GM18507 (cell line): ENCODE measurements at regions not wholly inside any gene's neighbourhood (a gene's known extent, or its start where the extent isn't known, plus 50 kb on each side); places are given as distances from the start of the nearest gene placed in this dataset.

Source experiments
- DNase-seq: peaks from one replicate; pipeline ENCODE4 v3.0.0; 2011; ENCODE audit warnings: low read depth; ENCODE audit not compliant: insufficient read length; ENCODE audit errors: extremely low spot score
- FAIRE-seq: peaks from 2 replicates; lab custom pipeline; 2011; peaks lifted over from hg19 to GRCh38; lab: Jason Lieb, UNC

DNA sequence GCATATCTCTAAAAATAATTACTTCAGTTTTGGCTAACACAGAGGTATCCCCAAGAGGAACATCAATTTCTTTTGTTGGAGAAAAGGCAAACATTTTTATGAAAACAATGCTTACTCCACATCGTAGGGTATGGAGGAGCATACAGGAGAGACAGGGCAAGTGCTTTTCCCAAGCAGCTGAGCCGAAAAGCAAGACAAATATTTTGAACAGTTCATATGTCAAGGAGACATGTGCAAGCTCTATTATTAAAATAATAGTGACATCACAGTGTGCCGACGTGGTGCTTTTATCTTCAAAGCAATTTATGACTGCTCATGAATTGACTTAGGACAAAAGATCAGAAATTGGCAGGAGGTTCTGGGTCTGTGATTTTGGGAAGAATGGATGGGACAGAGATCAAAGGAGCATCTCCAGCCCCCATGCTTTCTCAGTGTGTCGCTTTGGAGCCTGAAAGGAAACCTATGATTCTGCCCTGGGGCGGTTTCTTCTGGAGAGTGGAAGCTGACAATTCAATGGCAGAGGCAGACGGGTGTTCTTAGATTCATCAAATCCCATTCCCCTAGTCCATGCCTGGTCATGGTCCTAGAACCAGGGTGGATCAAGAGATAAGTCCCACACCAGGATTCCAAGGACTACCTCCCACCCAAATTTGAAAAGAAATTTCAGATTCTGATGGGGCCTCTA, 97.1 kb downstream of the JCAD start:
- FAIRE-seq (no peak), DNase-seq (no peak)

DNA sequence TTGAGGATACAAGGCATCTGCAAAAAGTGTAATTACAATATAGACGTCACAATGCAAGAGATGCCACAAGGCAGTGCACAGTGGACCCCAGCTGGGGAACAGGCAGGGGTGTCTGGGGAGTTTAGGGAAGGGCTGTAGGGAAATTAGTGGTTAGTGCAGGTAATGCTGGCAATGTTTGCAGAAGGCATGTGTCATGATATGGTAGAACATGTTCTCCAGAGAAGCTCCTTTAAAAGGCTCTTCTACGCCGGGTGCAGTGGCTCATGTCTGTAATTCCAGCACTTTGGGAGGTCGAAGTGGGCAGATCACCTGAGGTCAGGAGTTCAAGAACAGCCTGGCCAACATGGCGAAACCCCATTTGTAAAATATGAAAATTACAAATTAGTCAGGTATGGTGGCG, 98.0 kb downstream of the JCAD start:
- DNase-seq (no peak), FAIRE-seq (no peak)

DNA sequence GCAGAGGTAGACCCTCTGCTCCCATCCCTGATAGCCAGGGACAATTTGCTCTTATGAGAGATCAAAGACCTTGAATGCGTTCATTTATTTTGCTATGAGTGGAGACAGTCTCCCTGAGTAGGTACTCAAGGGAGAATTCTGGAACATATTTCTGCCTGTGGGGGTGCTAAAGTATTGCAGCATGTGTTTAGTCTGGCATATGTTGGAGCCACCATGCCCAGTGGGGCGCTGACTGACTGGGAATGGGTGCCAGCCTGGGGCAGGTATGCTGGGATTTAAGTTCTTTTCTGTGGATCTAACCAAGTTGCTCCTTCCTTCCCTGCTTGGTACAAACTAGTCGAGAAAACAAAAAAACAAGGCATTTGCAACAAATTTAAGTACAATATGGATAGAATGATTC, 99.1 kb downstream of the JCAD start:
- no peak for FAIRE-seq

DNA sequence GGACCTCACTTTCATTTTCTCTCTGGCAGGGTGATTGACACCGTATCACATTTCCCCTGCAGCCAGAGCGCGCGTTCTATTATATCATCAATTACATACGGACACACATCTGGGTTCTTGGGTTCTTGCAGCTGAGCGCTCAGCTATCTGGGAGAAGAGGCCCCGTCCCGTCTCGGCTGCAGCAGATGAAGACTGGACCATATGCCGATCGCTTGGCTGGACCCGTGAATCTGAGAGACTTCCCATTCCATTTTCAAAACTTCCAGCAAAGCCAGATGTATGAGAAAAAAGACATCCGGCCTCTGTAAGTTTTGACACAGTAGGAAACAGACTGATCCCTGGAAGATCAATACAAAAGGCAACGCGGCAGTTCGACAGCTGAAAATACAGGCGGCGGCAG, 99.8 kb downstream of the JCAD start:
- DNase-seq: no peak
- no peak for FAIRE-seq

More for the DNA sequence above, 99.1 kb downstream of the JCAD start:
- DNase-seq: no peak

DNA sequence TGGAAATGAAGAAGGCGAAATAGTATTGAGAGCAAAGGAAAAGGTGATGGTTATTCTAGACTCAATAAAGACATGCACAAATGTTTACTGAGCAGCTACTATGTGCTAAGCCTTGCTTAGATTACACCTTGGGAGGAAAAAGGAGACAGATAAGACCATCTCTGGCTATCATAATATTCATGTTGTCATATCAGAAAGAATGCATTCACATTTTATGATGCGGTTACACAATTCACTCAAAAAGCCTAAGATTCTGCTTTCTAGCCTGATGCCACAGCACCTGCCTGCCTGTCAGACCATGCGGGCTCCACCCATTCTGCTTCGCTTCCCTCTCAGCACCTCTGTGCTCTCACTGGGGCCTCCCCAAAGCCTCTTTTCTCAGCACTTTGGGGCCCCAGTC, 100.9 kb downstream of the JCAD start:
- DNase-seq (no peak), FAIRE-seq (no peak)

DNA sequence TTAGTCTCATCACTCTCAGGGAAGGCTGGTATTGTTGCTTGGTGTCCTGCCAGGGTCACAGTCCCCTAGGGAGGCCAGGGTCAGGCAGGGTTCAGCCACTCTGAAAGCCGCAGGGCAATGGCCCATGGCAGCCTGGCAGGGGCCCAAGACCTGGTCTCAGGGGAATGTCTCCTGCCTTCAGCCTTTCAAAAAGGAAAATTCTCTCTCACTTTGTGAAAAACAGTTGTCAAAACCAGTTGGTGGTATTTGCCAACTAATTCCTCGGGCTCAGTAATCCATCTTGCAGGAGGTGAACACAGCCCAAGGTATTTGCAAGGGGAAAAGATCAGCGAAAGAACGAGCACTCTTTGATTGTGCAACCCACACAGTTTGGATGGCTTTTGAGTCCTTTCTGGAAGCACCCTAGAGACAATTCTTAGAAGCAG, 101.5 kb downstream of the JCAD start:
- DNase-seq: peak; percentile 28
- no peak for FAIRE-seq

DNA sequence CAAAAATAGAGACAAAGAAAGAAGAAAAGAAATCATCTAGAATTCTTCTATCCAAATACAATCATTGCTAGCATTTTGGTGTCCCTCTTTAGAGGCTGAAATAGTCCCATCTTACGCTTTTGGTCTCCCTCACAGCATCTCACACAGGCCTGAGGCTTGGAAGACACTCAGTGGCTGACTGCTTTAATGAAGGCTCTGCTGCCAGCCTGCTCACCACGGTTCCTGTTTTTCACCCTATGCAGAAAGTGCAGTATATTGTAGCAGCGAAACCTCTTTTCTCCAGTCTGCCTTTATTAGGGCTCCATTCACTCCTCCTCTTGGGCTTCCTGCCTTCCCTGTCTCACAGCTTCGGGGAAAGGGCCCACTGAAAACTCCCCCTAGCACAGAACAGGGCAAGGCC, 102.2 kb downstream of the JCAD start:
- FAIRE-seq: no peak

DNA sequence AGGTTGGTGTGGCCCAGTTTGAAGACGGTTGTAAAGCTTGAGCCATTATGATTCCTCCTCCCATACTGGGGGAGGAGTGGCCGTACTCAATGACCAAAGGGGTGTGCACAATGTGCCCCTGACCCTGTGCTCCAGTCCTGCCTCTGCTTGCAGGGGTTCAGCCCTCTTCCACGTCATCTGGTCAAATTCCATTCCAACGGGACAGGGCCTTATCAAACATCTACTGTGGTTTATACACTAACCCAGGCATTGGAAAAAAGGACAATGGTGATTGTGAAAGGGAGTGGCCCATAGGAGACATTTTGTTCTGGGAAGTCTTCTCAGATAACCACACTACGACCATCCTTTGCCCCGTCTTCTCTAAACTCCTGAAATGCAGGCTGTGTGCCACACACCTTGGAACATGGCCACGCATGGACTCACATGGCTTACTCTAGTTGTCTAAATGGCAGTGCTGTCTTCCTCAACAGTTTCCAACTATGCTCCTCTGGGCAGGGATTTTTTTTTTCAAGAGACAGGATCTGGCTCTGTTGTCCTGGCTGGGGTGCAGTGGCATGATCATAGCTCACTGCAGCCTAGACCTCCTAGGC, 103.0 kb downstream of the JCAD start:
- DNase-seq (no peak), FAIRE-seq (no peak)

More for the DNA sequence above, 102.2 kb downstream of the JCAD start:
- DNase-seq: no peak

DNA sequence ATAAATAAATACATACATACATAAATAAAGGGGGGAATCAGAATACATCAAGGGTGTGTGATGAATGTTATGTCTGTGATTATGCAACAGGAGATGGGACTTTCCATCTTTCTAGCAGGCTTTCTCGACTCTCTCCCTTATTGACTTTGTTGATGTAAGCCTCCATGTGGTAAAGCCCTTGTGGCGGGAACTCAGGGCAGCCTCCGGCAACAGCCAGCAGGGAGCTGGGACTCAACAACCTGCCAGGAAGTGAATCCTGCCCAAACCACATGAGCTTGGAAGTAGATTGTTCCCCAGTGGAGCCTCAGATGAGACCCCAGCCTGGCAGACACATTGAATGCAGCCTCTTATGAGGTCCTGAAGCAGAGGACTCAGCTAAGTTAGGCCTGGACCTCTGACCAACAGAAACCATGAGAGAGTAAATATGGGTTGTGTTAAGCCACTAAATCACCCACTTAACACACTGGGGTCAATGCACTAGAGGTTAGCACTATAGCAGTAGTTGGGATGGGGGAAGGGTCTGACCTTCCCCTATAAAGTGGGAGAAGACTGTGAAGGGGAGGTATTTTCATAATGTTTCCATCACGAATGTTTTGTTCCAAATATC, 104.0 kb downstream of the JCAD start:
- no peak for FAIRE-seq
- no peak for DNase-seq

DNA sequence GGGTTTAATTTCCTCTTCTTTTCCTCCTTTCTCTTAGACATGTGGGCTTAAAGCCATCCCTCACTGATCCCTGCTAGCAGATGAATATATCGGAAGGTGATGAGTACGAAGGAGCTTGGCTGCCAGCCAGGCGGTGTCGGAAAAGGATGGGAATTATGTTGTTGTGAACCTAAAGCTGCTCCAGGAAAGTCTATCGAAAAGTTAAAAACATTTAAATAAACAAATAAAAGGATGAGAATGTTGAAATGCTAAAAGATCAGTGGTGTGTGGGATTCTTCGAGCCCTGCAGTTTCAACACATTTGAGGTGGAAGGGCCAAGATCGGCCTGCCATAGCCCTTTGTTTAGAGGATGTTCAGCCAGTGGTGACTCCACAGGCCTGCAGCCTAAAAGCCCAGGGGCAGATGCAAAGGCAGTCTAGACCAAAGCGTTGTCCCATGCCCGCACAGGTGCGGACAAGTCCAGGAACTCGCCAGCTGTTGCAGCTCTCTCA, 107.9 kb downstream of the JCAD start:
- DNase-seq: no peak
- FAIRE-seq: no peak

DNA sequence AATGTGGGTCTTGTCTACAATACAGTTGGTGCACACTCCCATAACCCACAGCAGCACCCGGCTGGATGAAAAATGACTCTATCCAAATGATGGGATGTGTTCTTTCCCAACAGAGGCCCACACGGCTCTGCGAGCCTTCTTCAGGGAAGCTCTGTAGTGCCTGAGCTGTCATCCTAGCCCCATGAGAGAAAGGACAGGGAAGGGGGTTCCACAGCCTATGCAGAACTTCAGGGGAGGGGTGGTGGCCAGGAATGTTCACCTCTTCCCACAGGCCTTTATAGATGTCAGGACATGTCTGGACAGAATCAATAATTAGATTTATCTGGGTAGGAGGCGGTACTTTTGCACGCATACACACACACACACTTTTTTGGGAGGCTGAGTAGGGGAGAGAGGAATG, 109.0 kb downstream of the JCAD start:
- FAIRE-seq: no peak
- no peak for DNase-seq

DNA sequence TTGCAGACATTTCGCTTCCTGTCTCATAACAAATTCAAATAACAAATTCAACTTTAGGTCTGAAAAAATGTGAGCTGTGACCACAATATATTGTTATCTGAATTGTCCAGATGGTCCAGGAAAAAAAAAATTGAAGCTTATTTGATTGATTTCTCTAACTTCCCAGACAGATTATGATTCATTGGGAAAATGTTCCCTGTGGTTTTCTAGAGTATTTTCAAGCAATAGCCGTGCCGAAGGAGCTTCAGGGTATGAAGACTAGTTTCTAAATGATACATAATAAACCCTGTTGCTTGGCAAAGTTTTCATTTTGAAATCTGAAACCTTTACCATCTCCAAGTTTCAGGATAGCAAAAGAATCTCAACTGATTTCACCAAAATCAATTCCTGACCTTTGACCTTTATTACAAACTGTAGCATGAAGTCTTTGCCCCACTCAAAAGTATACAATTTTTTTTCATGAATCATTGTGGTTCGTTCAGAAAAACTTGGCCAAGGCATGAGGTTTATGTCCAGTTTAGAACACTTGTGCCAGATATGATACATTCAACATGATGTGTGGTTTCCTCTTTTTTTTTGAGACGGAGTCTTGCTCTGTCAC, 109.9 kb downstream of the JCAD start:
- FAIRE-seq: no peak
- DNase-seq: no peak

DNA sequence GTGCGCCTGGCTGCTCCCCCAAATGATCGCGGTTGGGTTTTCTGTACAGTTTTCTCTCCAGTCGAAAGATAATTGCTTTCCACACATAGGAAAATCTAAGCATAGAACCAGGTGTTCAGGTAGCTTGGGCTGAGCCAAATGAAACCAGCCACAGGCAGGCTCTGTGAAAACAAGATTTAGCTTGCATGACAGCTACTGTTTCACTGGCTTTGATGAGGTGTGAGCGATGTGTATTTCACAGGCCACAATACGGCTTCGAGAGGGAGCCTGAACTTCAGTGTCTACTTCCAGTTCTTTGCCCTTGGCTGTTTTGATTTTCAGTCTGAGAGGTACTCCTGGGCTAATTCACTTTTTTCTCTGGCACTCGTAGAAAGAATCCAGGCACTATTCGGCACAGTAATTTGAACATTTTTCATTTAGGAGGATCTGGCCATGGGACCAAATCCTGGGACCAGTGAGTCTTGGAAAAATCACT, 110.5 kb downstream of the JCAD start:
- FAIRE-seq (no peak), DNase-seq (no peak)

DNA sequence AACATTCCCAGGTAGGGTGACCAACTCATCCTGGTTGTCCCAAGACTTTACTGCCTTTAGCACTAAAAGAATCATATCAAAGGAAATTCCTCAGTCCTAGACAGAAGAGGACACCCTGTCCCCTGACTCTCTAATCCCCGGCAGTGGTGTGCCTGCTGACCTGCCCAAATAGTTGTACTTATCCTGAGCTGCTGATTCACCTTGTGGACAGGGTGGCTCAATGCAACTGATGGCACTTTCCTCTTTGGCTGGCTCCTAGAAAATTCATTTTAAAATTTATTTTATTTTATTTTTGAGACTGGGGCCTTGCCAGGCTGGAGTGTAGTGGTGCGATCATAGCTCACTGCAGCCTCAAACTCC, 111.7 kb downstream of the JCAD start:
- FAIRE-seq (no peak), DNase-seq (no peak)

DNA sequence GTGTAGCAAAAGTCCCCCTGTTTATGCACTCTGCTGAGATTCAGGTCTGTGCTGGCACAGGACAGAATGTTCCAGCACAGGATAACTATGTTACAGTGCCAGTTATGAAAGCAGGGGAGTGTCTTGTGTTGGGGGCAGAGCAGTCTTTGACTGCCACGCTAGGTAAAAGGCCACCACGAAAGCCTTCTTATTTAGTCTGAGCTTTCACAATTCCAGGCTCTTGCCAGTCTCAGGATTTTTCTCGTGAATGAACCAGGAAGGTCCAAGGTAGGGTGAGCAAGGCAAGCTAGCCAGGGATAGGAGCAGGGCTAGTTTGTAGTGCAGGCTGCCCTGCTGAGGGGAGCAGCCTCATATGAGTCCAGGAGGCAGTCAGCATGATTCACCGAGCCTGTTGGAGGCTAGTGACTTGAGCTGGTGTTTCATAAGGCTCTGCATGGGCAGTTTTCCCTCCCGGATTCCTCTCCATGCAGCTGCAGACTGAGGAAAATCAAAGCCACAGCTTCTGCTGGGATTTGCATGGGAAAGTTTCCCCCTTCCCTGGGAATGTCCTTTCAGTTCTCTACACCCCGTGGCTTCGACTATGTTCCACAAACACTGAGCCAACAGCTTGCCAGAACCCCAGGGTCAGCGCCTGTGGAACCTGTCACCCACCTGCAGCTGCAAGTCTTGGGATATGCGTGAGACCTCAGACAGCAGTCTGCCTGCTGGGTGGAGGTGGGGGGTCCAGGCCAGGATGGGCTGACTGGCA, 112.3 kb downstream of the JCAD start:
- no peak for DNase-seq

DNA sequence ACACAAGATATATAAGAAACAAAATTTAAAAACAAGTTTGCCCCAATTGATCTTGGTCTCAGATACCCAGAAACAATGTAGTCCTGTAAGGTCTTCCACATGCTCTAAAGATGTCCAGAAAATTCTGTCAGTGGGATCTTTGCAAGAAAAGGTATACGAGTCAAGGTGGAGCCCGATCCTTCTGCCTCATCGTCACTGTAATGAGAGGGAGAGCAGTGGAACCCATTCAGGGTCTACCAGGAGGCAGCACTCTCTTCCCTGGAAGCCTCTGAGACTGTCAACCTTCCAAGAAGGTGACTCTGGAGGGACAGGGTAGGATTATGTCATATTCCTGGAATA, 112.8 kb downstream of the JCAD start:
- DNase-seq (no peak), FAIRE-seq (no peak)

More for the DNA sequence above, 112.3 kb downstream of the JCAD start:
- no peak for FAIRE-seq

DNA sequence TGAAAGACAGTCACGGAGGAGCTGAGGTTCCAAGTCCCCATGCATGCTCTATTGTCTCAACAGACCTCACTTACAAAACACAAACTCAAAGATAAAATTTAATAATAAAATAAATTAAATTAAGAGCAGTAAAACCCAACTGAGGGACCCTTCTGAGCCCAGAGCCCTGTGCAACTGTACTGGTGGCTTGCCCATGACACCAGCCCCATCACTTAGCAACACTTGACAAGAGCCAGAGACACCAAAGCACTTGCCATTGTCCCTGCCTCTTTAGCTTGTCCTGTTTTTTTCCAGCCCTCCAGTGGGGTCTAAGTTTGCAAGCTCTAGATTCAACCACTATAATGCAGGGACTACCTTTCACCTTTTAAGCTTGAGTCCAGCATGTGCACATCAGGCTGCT, 117.9 kb downstream of the JCAD start:
- DNase-seq: no peak
- no peak for FAIRE-seq

DNA sequence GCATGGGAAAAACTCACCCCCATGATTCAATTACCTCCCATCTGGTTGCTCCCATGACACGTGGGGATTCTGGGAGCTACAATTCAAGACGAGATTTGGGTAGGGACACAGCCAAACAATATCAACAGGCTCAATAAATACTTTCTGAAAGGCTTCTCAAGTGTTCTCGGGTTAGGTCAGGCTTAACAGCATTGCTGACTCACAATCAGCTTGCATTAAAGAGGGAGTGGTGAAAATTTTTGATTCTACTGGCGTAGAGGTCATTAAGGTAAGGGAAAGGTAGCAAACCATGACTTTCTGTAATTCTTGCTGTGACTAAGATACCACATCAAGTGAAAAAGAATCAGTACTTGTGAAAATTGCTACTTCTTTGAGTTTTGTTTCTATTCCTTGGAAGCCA, 126.4 kb downstream of the JCAD start:
- DNase-seq (no peak), FAIRE-seq (no peak)

DNA sequence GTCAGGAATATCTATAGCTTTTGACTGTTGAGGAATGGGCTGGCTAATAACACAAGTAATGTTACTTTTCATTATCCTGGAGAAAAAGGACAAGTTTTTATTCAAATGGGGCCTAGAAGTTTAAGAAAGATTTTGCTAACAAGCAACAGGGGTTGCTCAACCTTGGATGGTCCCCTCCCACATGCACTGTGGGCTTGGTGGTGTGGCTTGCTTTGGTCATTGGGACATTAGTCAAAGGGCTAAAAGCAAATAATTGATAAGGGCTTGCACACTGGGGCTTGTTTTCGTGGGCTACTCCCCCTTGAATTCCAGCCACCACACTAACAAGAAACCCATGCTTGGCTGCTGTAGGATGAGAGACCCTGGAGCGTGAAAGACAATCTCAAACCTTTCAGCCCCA, 127.6 kb downstream of the JCAD start:
- FAIRE-seq (no peak), DNase-seq (no peak)

DNA sequence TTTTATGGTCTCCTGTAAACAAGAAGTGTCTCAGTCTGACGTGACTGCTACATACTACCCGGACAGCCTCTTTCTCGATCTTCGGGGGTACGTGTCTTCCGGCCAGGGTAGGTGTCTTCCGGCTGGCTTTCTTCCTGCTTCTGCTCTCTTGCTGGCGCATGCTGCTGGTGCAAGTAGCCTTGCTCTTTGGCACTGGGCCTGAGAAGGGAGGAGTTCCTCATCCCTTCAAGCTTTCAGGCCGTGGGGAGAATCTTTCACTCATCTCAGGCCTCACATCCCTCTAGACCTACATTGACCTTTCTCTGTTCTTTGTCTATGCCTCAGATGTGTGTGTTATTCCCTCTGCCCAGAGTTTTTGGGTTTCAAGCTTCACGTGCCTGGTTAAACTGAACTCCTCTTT, 130.4 kb downstream of the JCAD start:
- DNase-seq: no peak
- no peak for FAIRE-seq
